ENCODE measurements at regions not wholly inside any gene's neighbourhood (a gene's known extent, or its start where the extent isn't known, plus 50 kb on each side); places are given as distances from the start of the nearest gene placed in this dataset.

GRCh38 chr17:68178831-68179230, 69.0 kb upstream of the AMZ2 start:
- CTCF ChIA-PET: no interaction called here
- Histone ChIP-seq H3K27ac (ENCODE audit: extremely low read depth, low read depth, low read length) (no peak overlapping the region), H3K4me3 (ENCODE audit: low read depth, low read length) (no peak overlapping the region), H3K36me3 (ENCODE audit: control insufficient read depth in 2 of 2, insufficient read depth in 1 of 2, low read length in 2 of 2) (no peaks in the 10 kb centered on the region), H3K4me1 (ENCODE audit: control insufficient read depth, insufficient read depth, low read length) (no peaks in the 10 kb centered on the region), H3K9me3 (ENCODE audit: control insufficient read depth, insufficient read depth, low read depth, low read length) (no peaks in the 10 kb centered on the region)
- TF ChIP-seq ZNF155 (tag by site-specific recombination; IDR thresholded peaks at IDR 0.05): no peak
- TF ChIP-seq ZNF114 (tag by site-specific recombination; IDR thresholded peaks at IDR 0.05): no peak
- no peak for TF ChIP-seq ZNF169 (tag by site-specific recombination; IDR thresholded peaks at IDR 0.05)
- no peak for TF ChIP-seq ZNF473 (tag by site-specific recombination; IDR thresholded peaks at IDR 0.05)
- no peak for TF ChIP-seq SCRT2 (tag by site-specific recombination; IDR thresholded peaks at IDR 0.05)
- TF ChIP-seq ZNF292 (tag by site-specific recombination; IDR thresholded peaks at IDR 0.05; ENCODE audit: borderline replicate concordance, low read depth): no peak
- TF ChIP-seq ZNF16 (tag by site-specific recombination; IDR thresholded peaks at IDR 0.05; ENCODE audit: low read depth): no peak
- no peak for TF ChIP-seq ZNF221 (tag by site-specific recombination; IDR thresholded peaks at IDR 0.05; ENCODE audit: borderline replicate concordance)
- TF ChIP-seq ZBTB10 (tag by site-specific recombination; IDR thresholded peaks at IDR 0.05): no peak
- no peak for TF ChIP-seq ZNF248 (tag by site-specific recombination; IDR thresholded peaks at IDR 0.05)
- TF ChIP-seq KLF1 (tag by site-specific recombination; IDR thresholded peaks at IDR 0.05): no peak
- POLR2A ChIA-PET: no interaction called here

- Histone ChIP-seq H3K4me3 (ENCODE audit: low read depth, low read length) (no peak overlapping the region), H3K9me3 (ENCODE audit: control insufficient read depth, insufficient read depth, low read depth, low read length) (no peaks in the 10 kb centered on the region), H3K36me3 (ENCODE audit: control insufficient read depth in 2 of 2, insufficient read depth in 1 of 2, low read length in 2 of 2) (no peaks in the 10 kb centered on the region), H3K27ac (ENCODE audit: extremely low read depth, low read depth, low read length) (no peak overlapping the region), H3K4me1 (ENCODE audit: control insufficient read depth, insufficient read depth, low read length) (no peaks in the 10 kb centered on the region)
- CTCF ChIA-PET: no interaction called here
- POLR2A ChIA-PET: no interaction called here
- no peak for TF ChIP-seq ZNF645 (tag by site-specific recombination; IDR thresholded peaks at IDR 0.05)
- TF ChIP-seq ZBTB8A (tag by site-specific recombination; IDR thresholded peaks at IDR 0.05): peak; percentile 29; the same call in 1 of the 2 replicates
- TF ChIP-seq ZIC2 (tag by site-specific recombination; IDR thresholded peaks at IDR 0.05): peak; percentile 48
Observed at GRCh38 chr17:68179236-68179925, 68.5 kb upstream of the AMZ2 start.

GRCh38 chr17:68179926-68180285, 67.9 kb upstream of the AMZ2 start:
- ChIA-PET POLR2A (interaction anchor here (1.2 kb wide), 1 partner anchor 20 kb away, joined by 4 read pairs; no protein-coding TSS in a partner anchor), CTCF (interaction anchor here (1.2 to 2.4 kb wide), 2 partner anchors 7 to 17 kb away, joined by 3 to 18 read pairs; no protein-coding TSS in a partner anchor)
- H3K4me1 ChIP-seq (ENCODE audit: control insufficient read depth, insufficient read depth, low read length): no peaks in the 10 kb centered on the region
- no peak overlapping the region for H3K27ac ChIP-seq (ENCODE audit: extremely low read depth, low read depth, low read length)
- H3K9me3 ChIP-seq (ENCODE audit: control insufficient read depth, insufficient read depth, low read depth, low read length): no peaks in the 10 kb centered on the region
- H3K36me3 ChIP-seq (ENCODE audit: control insufficient read depth in 2 of 2, insufficient read depth in 1 of 2, low read length in 2 of 2): no peaks in the 10 kb centered on the region
- no peak overlapping the region for H3K4me3 ChIP-seq (ENCODE audit: low read depth, low read length)
- TF ChIP-seq ZNF600 (tag by site-specific recombination; IDR thresholded peaks at IDR 0.05) (no peak), ZNF776 (tag by site-specific recombination; IDR thresholded peaks at IDR 0.05; ENCODE audit: borderline replicate concordance) (no peak), ZNF837 (tag by site-specific recombination; IDR thresholded peaks at IDR 0.05) (no peak), ZNF274 (IDR thresholded peaks at IDR 0.05; ENCODE audit: low read length) (no peak), ZNF274 (tag by site-specific recombination; IDR thresholded peaks at IDR 0.05; ENCODE audit: borderline replicate concordance) (no peak), ZNF488 (tag by site-specific recombination; IDR thresholded peaks at IDR 0.05) (no peak), HOXD13 (CRISPR knock-in tag; IDR thresholded peaks at IDR 0.05; ENCODE audit: borderline replicate concordance) (no peak), KLF9 (tag by site-specific recombination; IDR thresholded peaks at IDR 0.05; ENCODE audit: low read depth) (no peak), ZNF518A (tag by site-specific recombination; conservative IDR thresholded peaks at IDR 0.05; ENCODE audit: low read depth) (no peak)
